GM12878 (cell line): ENCODE measurements at regions not wholly inside any gene's neighbourhood (a gene's known extent, or its start where the extent isn't known, plus 50 kb on each side); places are given as distances from the start of the nearest gene placed in this dataset.
A peak's percentile ranks its signal among the peaks of the same experiment; 100 is the strongest.

ENCODE experiments used
- ATAC-seq: fragments of 200-7000 bp; cut with Tn5 transposase; 3 replicates; pipeline ENCODE4 v1.9.1; 2020; ENCODE audit warnings: mild to moderate bottlenecking, moderate library complexity
- BruUV-seq: library from RNA; stranded (reverse); fragments of 400-500 nt; replicated peaks from 2 replicates; lab custom pipeline; 2021; lab: Mats Ljungman, UMichigan
- CTCF ChIA-PET: fragments of 300-600 bp; sonication (Branson Sonifier 250); formaldehyde crosslinking; extraction: SDS; loops from one replicate; lab custom pipeline; 2021; ENCODE audit warnings: inconsistent platforms; lab: Yijun Ruan, JAX
- POLR2A ChIA-PET: fragments of 350-600 bp; formaldehyde crosslinking; extraction: SDS; loops from one replicate; lab custom pipeline; 2021; ENCODE audit warnings: inconsistent platforms; lab: Charles Lee
- RAD21 ChIA-PET: fragments of 300-600 bp; sonication (Branson Sonifier 250); formaldehyde crosslinking; loops from one replicate; lab custom pipeline; 2023; ENCODE audit warnings: antibody characterized with exemption; ENCODE audit not compliant: unreplicated experiment; lab: Charles Lee
- SMC1A ChIA-PET: fragments of 300-600 bp; sonication (Branson Sonifier 250); formaldehyde crosslinking; loops from one replicate; lab custom pipeline; 2023; ENCODE audit not compliant: unreplicated experiment, uncharacterized antibody; lab: Charles Lee
- DNase-seq: peaks from one replicate; pipeline ENCODE4 v3.0.0-alpha.2; 2011; ENCODE audit warnings: low read depth, low spot score
- FAIRE-seq: peaks from 3 replicates; lab custom pipeline; 2011; peaks lifted over from hg19 to GRCh38; lab: Jason Lieb, UNC
- H2AFZ ChIP-seq: 2 replicates; pipeline ENCODE4 v1.6.0; 2011; ENCODE audit warnings: low read depth, low read length, control low read depth; ENCODE audit not compliant: control insufficient read depth
- H3K27ac ChIP-seq: 2 replicates; pipeline ENCODE4 v1.5.1; 2011; ENCODE audit warnings: control low read depth; ENCODE audit not compliant: control insufficient read depth, insufficient read depth
- H3K27me3 ChIP-seq, 2 experiments: replicated peaks in 1 of 2; 2 replicates each; pipeline versions ENCODE4 v1.6.0 to v1.6.1; 2011; ENCODE audit warnings: low read length in 1 of 2; ENCODE audit not compliant: control insufficient read depth in 2 of 2, insufficient read depth in 2 of 2
- H3K36me3 ChIP-seq, 2 experiments: 2 replicates each; pipeline ENCODE4 v1.5.1; 2011; ENCODE audit warnings: low read length in 1 of 2; ENCODE audit not compliant: control insufficient read depth in 2 of 2, insufficient read depth in 2 of 2
- H3K4me1 ChIP-seq: 2 replicates; pipeline ENCODE4 v1.6.1; 2011; ENCODE audit warnings: mild to moderate bottlenecking, low read length, moderate library complexity, mixed read lengths; ENCODE audit not compliant: control insufficient read depth, insufficient read depth
- H3K4me2 ChIP-seq: 2 replicates; pipeline ENCODE4 v1.6.0; 2011; ENCODE audit warnings: control low read depth; ENCODE audit not compliant: control insufficient read depth, insufficient read depth
- H3K4me3 ChIP-seq: fragments of 200-600 bp; sonication (generic); 2 replicates; pipeline ENCODE4 v1.5.1; 2016
- H3K79me2 ChIP-seq: 2 replicates; pipeline ENCODE4 v1.6.0; 2011; ENCODE audit warnings: low read length; ENCODE audit not compliant: control insufficient read depth, insufficient read depth
- H3K9ac ChIP-seq: 2 replicates; pipeline ENCODE4 v1.8.0; 2011; ENCODE audit warnings: low read length, control low read depth, mixed read lengths; ENCODE audit not compliant: control insufficient read depth, insufficient read depth
- H3K9me3 ChIP-seq: replicated peaks from 3 replicates; pipeline ENCODE4 v1.5.1; 2011; ENCODE audit warnings: mild to moderate bottlenecking, low read length; ENCODE audit not compliant: control insufficient read depth, insufficient read depth
- H4K20me1 ChIP-seq: 2 replicates; pipeline ENCODE4 v1.6.0; 2011; ENCODE audit not compliant: control insufficient read depth, insufficient read depth
- BCL11A ChIP-seq: IDR thresholded peaks from 2 replicates; pipeline ENCODE4 v1.6.1; 2011; ENCODE audit warnings: low read depth, low read length
- CREB1 ChIP-seq: IDR thresholded peaks from 2 replicates; pipeline ENCODE4 v1.6.1; 2012; ENCODE audit warnings: low read depth, mild to moderate bottlenecking, inconsistent platforms
- EED ChIP-seq: sonication (generic); IDR thresholded peaks from 2 replicates; pipeline ENCODE4 v1.6.1; 2016; ENCODE audit warnings: antibody characterized with exemption, low read depth
- EP300 ChIP-seq, 2 experiments: fragments of 150-350 bp in 1 of 2; IDR thresholded peaks; 2 replicates each; pipeline ENCODE4 v1.6.1; 2011 to 2012; ENCODE audit warnings: low read depth in 2 of 2, low read length in 2 of 2, borderline replicate concordance in 1 of 2, improper control_type of control experiment in 1 of 2, inconsistent platforms in 1 of 2; ENCODE audit not compliant: control insufficient read depth in 1 of 2
- EZH2 ChIP-seq: IDR thresholded peaks from 2 replicates; pipeline ENCODE4 v1.6.1; 2012; ENCODE audit warnings: low read depth, mild to moderate bottlenecking, control low read depth, inconsistent platforms, low read length, borderline replicate concordance; ENCODE audit not compliant: control insufficient read depth
- FOXK2 ChIP-seq: fragments of 450-650 bp; IDR thresholded peaks from 2 replicates; pipeline ENCODE4 v1.6.1; 2017; ENCODE audit warnings: mild to moderate bottlenecking, moderate library complexity
- MLLT1 ChIP-seq: fragments of 450-650 bp; IDR thresholded peaks from 2 replicates; pipeline ENCODE4 v1.6.1; 2016; ENCODE audit warnings: mild to moderate bottlenecking
- MTA2 ChIP-seq: fragments of 450-650 bp; IDR thresholded peaks from 2 replicates; pipeline ENCODE4 v1.6.1; 2016; ENCODE audit warnings: low read depth, mild to moderate bottlenecking, moderate library complexity
- MYC ChIP-seq: IDR thresholded peaks from 2 replicates; pipeline ENCODE4 v1.6.1; 2011; ENCODE audit warnings: mild to moderate bottlenecking, low read length, moderate library complexity, inconsistent platforms; ENCODE audit not compliant: insufficient read depth, insufficient replicate concordance, insufficient read length, severe bottlenecking
- NBN ChIP-seq: fragments of 450-650 bp; IDR thresholded peaks from 2 replicates; pipeline ENCODE4 v1.6.1; 2016
- PML ChIP-seq: IDR thresholded peaks from 2 replicates; pipeline ENCODE4 v1.6.1; 2012; ENCODE audit warnings: low read length, inconsistent platforms
- POU2F2 ChIP-seq: IDR thresholded peaks from 3 replicates; pipeline ENCODE4 v1.6.1; 2011; ENCODE audit warnings: low read depth, mild to moderate bottlenecking, low read length, borderline replicate concordance
- STAT1 ChIP-seq: fragments of 450-650 bp; conservative IDR thresholded peaks from 2 replicates; pipeline ENCODE4 v1.6.1; 2014; ENCODE audit warnings: antibody characterized with exemption, mild to moderate bottlenecking
- ZNF592 ChIP-seq: fragments of 450-650 bp; IDR thresholded peaks from 2 replicates; pipeline ENCODE4 v1.6.1; 2017; ENCODE audit warnings: mild to moderate bottlenecking, moderate library complexity
- WGBS: methylation state at CpG from one replicate; pipeline ENCODE4 v1.1.6; 2016; ENCODE audit warnings: low lambda C conversion rate; ENCODE audit not compliant: insufficient replicate concordance, insufficient coverage; ENCODE audit errors: missing lambda C conversion rate; 5-methylcytosine and 5-hydroxymethylcytosine counted together
- in situ Hi-C: fragments of 300-500 bp; cut with MboI; formaldehyde crosslinking; loops from 9 replicates; pipeline ENCODE4 v1.14.3; 2018; ENCODE audit warnings: mixed read lengths
- intact Hi-C: fragments of 100-400 bp; cut with micrococcal nuclease; formaldehyde crosslinking; loops from one replicate; pipeline ENCODE4 v1.14.2; 2022; ENCODE audit not compliant: unreplicated experiment

DNA sequence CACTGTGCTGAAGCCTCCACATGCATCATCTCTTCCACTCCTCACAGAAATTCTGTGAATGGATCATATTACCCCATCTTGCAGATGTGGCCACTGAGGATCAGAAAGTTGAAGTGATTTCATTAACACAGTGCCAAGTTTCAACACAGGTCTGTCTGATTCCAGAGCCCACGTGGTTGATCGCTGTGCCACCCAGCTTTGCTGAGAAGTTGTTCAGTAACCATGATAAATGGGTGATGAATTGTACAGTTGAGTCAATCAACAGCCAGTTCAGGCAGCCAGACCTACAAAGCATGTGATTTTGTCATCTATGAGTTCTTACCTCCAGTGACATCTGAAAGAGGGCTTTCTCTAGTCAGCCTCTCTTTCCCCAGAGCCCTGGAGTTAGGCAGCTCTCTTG lies 61.8 kb upstream of the GRHL3 start:
- Histone ChIP-seq H3K27me3 (peaks cover 0 to 1% of the 10 kb centered on the region in 2 experiments; a peak in 2 of 4 replicates), H3K36me3 (no peaks in the 10 kb centered on the region; a peak in 1 of 4 replicates), H2AFZ (no peak overlapping the region), H3K79me2 (no peaks in the 10 kb centered on the region), H3K27ac (no peak overlapping the region), H3K9ac (no peak overlapping the region), H3K4me3 (no peak overlapping the region), H4K20me1 (no peaks in the 10 kb centered on the region), H3K4me1 (no peaks in the 10 kb centered on the region), H3K4me2 (no peak overlapping the region), H3K9me3 (no peaks in the 10 kb centered on the region)
- ChIA-PET SMC1A (no interaction called here), POLR2A (interaction anchor here (0.6 kb wide), 1 partner anchor 181 kb away, joined by 3 read pairs; no protein-coding TSS in a partner anchor), CTCF (no interaction called here), RAD21 (no interaction called here)
- DNase-seq (no peak), ATAC-seq (no peak), FAIRE-seq (peak; percentile 71)
- BruUV-seq: no TSS peak
- intact Hi-C loops: no loop called here
- in situ Hi-C loops: no loop called here
- TF ChIP-seq NBN (no peak), EED (no peak), EZH2 (no peak), POU2F2 (no peak), MLLT1 (no peak)
- WGBS: 29% methylated on average over 2 of the region's 2 CpGs

- Histone ChIP-seq H3K4me3 (no peak overlapping the region), H3K79me2 (no peaks in the 10 kb centered on the region), H4K20me1 (no peaks in the 10 kb centered on the region), H3K4me2 (no peak overlapping the region), H3K27ac (no peak overlapping the region), H2AFZ (no peak overlapping the region), H3K9me3 (no peaks in the 10 kb centered on the region), H3K27me3 (peaks cover 0 to 1% of the 10 kb centered on the region in 2 experiments; a peak in 2 of 4 replicates), H3K9ac (no peak overlapping the region), H3K36me3 (no peaks in the 10 kb centered on the region; a peak in 1 of 4 replicates), H3K4me1 (no peaks in the 10 kb centered on the region)
- 27% methylated on average over 2 of the region's 2 CpGs for WGBS
- POLR2A ChIA-PET: interaction anchor here (0.6 kb wide), 1 partner anchor 180 kb away, joined by 3 read pairs; no protein-coding TSS in a partner anchor
- no TSS peak for BruUV-seq
- DNase-seq: no peak
- SMC1A ChIA-PET: no interaction called here
- RAD21 ChIA-PET: no interaction called here
- CTCF ChIA-PET: no interaction called here
- no peak for ATAC-seq
- in situ Hi-C loops (no loop called here), intact Hi-C loops (no loop called here)
- FAIRE-seq: no peak
- TF ChIP-seq FOXK2 (no peak), STAT1 (no peak), CREB1 (no peak), MYC (no peak), MTA2 (no peak), PML (no peak), ZNF592 (no peak), EED (no peak), BCL11A (no peak), EP300 (IDR thresholded peaks at IDR 0.05; ENCODE audit: borderline replicate concordance in 1 of 2, control insufficient read depth in 1 of 2, low read depth in 2 of 2, low read length in 2 of 2) (no peak)
Measured at GRCh38 chr1:24256687-24257086, 62.5 kb upstream of the GRHL3 start.
